ENCODE measurements at regions not wholly inside any gene's neighbourhood (a gene's known extent, or its start where the extent isn't known, plus 50 kb on each side); places are given as distances from the start of the nearest gene placed in this dataset.

DNA sequence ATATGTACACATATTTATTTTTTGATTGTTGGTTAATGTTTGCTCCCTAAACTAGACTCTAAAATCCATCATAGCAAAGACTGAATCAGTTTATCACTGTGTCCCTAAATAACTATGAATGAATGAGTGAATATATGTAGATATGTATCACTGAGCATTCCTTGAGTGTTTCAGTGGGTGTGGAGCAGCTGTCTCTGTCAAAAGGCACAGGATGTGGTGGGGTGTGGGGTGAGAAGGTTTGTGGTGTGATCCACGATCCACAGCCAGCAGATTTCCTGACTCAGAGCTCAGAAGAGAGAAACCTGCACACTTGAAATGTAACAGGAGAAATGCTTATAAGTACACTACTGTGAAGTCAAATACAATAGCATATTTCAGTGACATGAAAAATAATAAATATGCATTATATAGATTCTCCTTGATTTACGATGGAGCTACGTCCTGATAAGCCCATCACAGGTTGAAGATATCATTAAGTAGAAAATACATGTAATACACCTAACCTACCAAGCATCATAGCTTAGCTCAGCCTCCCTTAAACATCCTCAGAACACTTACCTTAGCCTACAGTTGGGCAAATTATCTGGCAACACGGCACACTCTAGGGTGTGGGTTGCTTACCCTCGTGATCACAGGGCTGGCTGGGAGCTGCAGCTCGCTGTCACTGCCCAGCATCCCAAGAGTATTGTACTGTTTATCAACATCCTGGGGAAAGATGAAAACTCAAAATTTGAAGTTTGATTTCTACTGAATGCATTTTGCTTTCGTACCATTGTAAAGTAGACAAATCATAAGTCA, 287.0 kb downstream of the GAS1 start:
- TF ChIP-seq, protein P1, sequence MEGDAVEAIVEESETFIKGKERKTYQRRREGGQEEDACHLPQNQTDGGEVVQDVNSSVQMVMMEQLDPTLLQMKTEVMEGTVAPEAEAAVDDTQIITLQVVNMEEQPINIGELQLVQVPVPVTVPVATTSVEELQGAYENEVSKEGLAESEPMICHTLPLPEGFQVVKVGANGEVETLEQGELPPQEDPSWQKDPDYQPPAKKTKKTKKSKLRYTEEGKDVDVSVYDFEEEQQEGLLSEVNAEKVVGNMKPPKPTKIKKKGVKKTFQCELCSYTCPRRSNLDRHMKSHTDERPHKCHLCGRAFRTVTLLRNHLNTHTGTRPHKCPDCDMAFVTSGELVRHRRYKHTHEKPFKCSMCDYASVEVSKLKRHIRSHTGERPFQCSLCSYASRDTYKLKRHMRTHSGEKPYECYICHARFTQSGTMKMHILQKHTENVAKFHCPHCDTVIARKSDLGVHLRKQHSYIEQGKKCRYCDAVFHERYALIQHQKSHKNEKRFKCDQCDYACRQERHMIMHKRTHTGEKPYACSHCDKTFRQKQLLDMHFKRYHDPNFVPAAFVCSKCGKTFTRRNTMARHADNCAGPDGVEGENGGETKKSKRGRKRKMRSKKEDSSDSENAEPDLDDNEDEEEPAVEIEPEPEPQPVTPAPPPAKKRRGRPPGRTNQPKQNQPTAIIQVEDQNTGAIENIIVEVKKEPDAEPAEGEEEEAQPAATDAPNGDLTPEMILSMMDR (IDR thresholded peaks at IDR 0.05; ENCODE audit: insufficient read depth, low read depth, low read length) = no peak
- TF ChIP-seq EZH2 (IDR thresholded peaks at IDR 0.05; ENCODE audit: insufficient read depth, low read length) = no peak

Data from astrocyte (in vitro differentiated cells and primary cell).